SK-N-SH treated with all-trans-retinoic acid at 6 μM for 48 hours (cell line): ENCODE measurements at regions not wholly inside any gene's neighbourhood (a gene's known extent, or its start where the extent isn't known, plus 50 kb on each side); places are given as distances from the start of the nearest gene placed in this dataset.

Source experiments
- ARNTL ChIP-seq: fragments of 450-650 bp; formaldehyde crosslinking; IDR thresholded peaks from 2 replicates; pipeline ENCODE4 v1.5.0; 2020; ENCODE audit warnings: low read depth, mild to moderate bottlenecking, moderate library complexity, borderline replicate concordance
- BACH2 ChIP-seq: fragments of 250-450 bp; sonication (Bioruptor Pico); IDR thresholded peaks from 2 replicates; pipeline ENCODE4 v1.9.0; 2021; ENCODE audit warnings: mild to moderate bottlenecking, borderline replicate concordance
- CREB5 ChIP-seq: fragments of 250-450 bp; sonication (Bioruptor Pico); IDR thresholded peaks from 2 replicates; pipeline ENCODE4 v1.5.1; 2020; ENCODE audit warnings: low read depth, mild to moderate bottlenecking, moderate library complexity
- CSDC2 ChIP-seq: fragments of 250-450 bp; sonication (Bioruptor Pico); IDR thresholded peaks from 2 replicates; pipeline ENCODE4 v1.5.0; 2020; ENCODE audit warnings: mild to moderate bottlenecking, moderate library complexity
- GLIS3 ChIP-seq: fragments of 250-450 bp; sonication (Bioruptor Pico); IDR thresholded peaks from 2 replicates; pipeline ENCODE4 v1.5.0; 2020; ENCODE audit warnings: mild to moderate bottlenecking, moderate library complexity
- PATZ1 ChIP-seq: fragments of 250-450 bp; sonication (Bioruptor Pico); IDR thresholded peaks from 2 replicates; pipeline ENCODE4 v1.8.0; 2020; ENCODE audit warnings: mild to moderate bottlenecking, moderate library complexity, borderline replicate concordance
- POU6F1 ChIP-seq: fragments of 250-450 bp; sonication (Bioruptor Pico); IDR thresholded peaks from 2 replicates; pipeline ENCODE4 v1.8.0; 2021; ENCODE audit warnings: low read depth, mild to moderate bottlenecking, moderate library complexity, borderline replicate concordance
- PPARA ChIP-seq: fragments of 250-450 bp; sonication (Bioruptor Pico); IDR thresholded peaks from 2 replicates; pipeline ENCODE4 v1.5.0; 2020; ENCODE audit warnings: mild to moderate bottlenecking, borderline replicate concordance
- RARB ChIP-seq: fragments of 250-450 bp; sonication (Bioruptor Pico); IDR thresholded peaks from 2 replicates; pipeline ENCODE4 v1.8.0; 2021; ENCODE audit warnings: mild to moderate bottlenecking, moderate library complexity
- SNAI2 ChIP-seq: fragments of 250-450 bp; sonication (Bioruptor Pico); IDR thresholded peaks from 2 replicates; pipeline ENCODE4 v1.5.0; 2020; ENCODE audit warnings: mild to moderate bottlenecking, moderate library complexity
- TOX ChIP-seq: fragments of 250-450 bp; sonication (Bioruptor Pico); IDR thresholded peaks from 2 replicates; pipeline ENCODE4 v1.8.0; 2021; ENCODE audit warnings: mild to moderate bottlenecking, moderate library complexity, borderline replicate concordance
- ZFP30 ChIP-seq: fragments of 450-650 bp; formaldehyde crosslinking; IDR thresholded peaks from 2 replicates; pipeline ENCODE4 v1.5.0; 2022; ENCODE audit warnings: mild to moderate bottlenecking, moderate library complexity

- TF ChIP-seq BACH2 (CRISPR knock-in tag) (no peak), PATZ1 (CRISPR knock-in tag) (no peak), ARNTL (CRISPR knock-in tag) (no peak), CSDC2 (CRISPR knock-in tag) (no peak), SNAI2 (no peak), POU6F1 (CRISPR knock-in tag) (no peak), TOX (CRISPR knock-in tag) (no peak), ZFP30 (CRISPR knock-in tag) (no peak), PPARA (no peak), RARB (no peak), CREB5 (CRISPR knock-in tag) (no peak), GLIS3 (CRISPR knock-in tag) (no peak)
Observed at GRCh38 chr11:50192743-50193142, 160.1 kb downstream of the OR4C45 start.
